ENCODE measurements at regions not wholly inside any gene's neighbourhood (a gene's known extent, or its start where the extent isn't known, plus 50 kb on each side); places are given as distances from the start of the nearest gene placed in this dataset.

DNA sequence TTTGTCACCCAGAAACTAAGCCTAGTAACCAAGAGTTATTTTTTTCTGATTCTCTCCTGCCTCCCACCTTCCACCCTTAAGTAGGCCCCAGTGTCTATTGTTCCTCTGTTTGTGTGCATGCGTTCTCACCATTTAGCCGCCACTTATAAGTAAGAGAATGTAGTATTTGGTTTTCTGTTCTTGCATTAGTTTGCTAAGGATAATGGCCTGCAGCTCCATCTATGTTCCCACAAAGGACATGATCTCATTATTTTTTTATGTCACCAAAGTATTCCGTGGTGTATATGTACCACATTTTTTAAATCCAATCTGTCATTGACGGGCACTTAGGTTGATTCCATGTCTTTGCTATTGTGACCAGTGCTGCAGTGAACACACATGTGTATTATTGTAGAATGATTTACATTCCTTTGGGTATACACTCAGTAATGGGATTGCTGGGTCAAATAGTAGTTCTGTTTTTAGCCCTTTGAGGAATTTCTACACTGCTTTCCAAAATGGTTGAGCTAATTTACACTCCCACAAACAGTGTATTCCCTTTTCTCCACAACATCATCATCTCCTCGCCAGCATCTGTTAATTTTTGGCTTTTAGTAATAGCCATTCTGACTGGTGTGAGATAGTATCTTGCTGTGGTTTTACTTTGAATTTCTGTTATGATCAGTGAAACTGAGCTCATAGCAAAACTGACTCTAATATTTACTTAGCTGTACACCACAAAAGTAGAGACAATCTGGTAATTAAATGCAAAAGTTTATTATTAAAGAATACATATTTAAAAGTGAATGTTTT is 660.1 kb upstream of the SLC8A1 start:
- H3K27me3 ChIP-seq: no peaks in the 10 kb centered on the region
- no peak for TF ChIP-seq CTCF (IDR thresholded peaks at IDR 0.05)

GRCh38 chr2:41116106-41116797 is 664.4 kb upstream of the SLC8A1 start:
- no peaks in the 10 kb centered on the region for H3K4me1 ChIP-seq
- DNase-seq (ENCODE audit: low spot score in 2 of 2): no peak
- intact Hi-C loops (cut with DNase I): no loop called here
- H3K9me3 ChIP-seq: no peaks in the 10 kb centered on the region
- TF ChIP-seq CTCF (IDR thresholded peaks at IDR 0.05): no peak
- no peak overlapping the region for H3K27ac ChIP-seq
- H3K36me3 ChIP-seq: no peaks in the 10 kb centered on the region
- no peak overlapping the region for H3K4me3 ChIP-seq
- H3K27me3 ChIP-seq: no peaks in the 10 kb centered on the region

More for the DNA sequence above, 660.1 kb upstream of the SLC8A1 start:
- H3K4me1 ChIP-seq: no peaks in the 10 kb centered on the region
- DNase-seq (ENCODE audit: low spot score in 2 of 2): no peak
- H3K4me3 ChIP-seq: no peak overlapping the region
- no peaks in the 10 kb centered on the region for H3K9me3 ChIP-seq
- no peaks in the 10 kb centered on the region for H3K36me3 ChIP-seq
- H3K27ac ChIP-seq: no peak overlapping the region
- intact Hi-C loops (cut with DNase I): no loop called here

GRCh38 chr2:41119489-41119888 is 667.6 kb upstream of the SLC8A1 start:
- H3K9me3 ChIP-seq: no peaks in the 10 kb centered on the region
- H3K27ac ChIP-seq: no peak overlapping the region
- no peak for DNase-seq (ENCODE audit: low spot score in 2 of 2)
- H3K4me1 ChIP-seq: no peaks in the 10 kb centered on the region
- TF ChIP-seq CTCF (IDR thresholded peaks at IDR 0.05): no peak
- H3K4me3 ChIP-seq: no peak overlapping the region
- no peaks in the 10 kb centered on the region for H3K27me3 ChIP-seq
- no peaks in the 10 kb centered on the region for H3K36me3 ChIP-seq
- intact Hi-C loops (cut with DNase I): no loop called here

DNA sequence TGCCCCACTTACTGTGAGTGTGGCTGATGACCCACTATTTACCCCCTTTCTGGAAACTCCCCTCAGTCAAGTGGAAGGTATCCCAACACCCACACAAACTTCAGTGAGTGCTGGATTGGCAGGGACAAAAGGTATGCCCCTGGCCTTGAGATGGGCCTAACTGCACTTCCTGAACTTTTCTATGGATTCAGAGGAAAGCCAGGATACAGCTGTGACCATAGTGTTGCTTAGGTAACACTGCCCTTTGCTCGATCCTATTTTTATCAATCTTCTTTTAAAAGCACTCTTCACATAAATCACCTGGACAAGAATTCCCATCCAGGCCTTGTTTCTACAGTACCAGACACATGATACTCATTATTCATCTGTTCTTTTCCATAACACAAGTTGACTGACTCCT is 671.5 kb upstream of the SLC8A1 start:
- no peak for TF ChIP-seq CTCF (IDR thresholded peaks at IDR 0.05)

GRCh38 chr2:41127351-41127750 is 675.5 kb upstream of the SLC8A1 start:
- Histone ChIP-seq H3K4me1 (no peaks in the 10 kb centered on the region), H3K27ac (no peak overlapping the region), H3K36me3 (no peaks in the 10 kb centered on the region), H3K9me3 (no peaks in the 10 kb centered on the region), H3K27me3 (no peaks in the 10 kb centered on the region), H3K4me3 (no peak overlapping the region)
- intact Hi-C loops (cut with DNase I): no loop called here
- TF ChIP-seq CTCF (IDR thresholded peaks at IDR 0.05): no peak
- DNase-seq (ENCODE audit: low spot score in 2 of 2): no peak

More for the DNA sequence above, 671.5 kb upstream of the SLC8A1 start:
- Histone ChIP-seq H3K4me1 (no peaks in the 10 kb centered on the region), H3K9me3 (no peaks in the 10 kb centered on the region), H3K36me3 (no peaks in the 10 kb centered on the region), H3K27ac (no peak overlapping the region), H3K27me3 (no peaks in the 10 kb centered on the region), H3K4me3 (no peak overlapping the region)
- intact Hi-C loops (cut with DNase I): no loop called here
- no peak for DNase-seq (ENCODE audit: low spot score in 2 of 2)

All from ascending aorta (tissue), 2 donors.